ENCODE measurements at regions not wholly inside any gene's neighbourhood (a gene's known extent, or its start where the extent isn't known, plus 50 kb on each side); places are given as distances from the start of the nearest gene placed in this dataset.

DNA sequence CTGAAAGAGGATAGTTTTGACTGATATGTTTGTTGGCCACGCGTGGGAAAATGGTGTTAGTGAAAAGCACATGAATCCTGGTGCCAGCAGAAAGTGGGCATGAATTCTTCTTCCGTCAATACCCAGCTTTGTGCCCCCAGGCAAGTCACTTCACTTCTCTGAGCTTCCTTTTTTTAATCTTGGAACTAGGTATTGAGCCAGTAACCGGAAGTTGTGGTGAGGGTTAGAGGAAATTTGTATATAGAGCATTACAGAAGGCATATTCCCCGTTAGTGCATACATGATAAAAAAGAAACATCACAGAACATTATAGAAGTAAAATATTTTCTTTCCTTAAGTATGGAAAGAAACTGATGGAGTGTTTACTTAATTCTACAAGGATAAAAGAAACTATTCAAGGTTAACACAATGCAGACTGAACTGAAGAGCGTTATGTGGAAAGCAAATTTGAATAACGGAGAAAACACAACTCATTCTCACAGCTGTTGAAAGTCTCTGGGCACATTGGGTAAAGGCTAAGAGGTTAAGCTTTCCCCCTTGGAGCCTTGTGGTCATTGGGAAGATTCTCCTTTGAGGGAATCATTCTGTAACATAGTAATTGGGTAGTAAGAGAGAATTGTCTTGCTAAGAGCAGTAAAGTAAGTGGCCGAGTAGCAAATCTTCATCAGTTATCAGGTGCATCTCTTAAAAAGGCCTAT, 223.1 kb downstream of the BCAS1 start:
- in situ Hi-C loops (cut with HindIII; ENCODE audit: low sequenced_read_pairs), result no loop called here
- H3K4me3 ChIP-seq (ENCODE audit: low read depth, low read length), result no peak overlapping the region
- no peak for TF ChIP-seq CTCF (IDR thresholded peaks at IDR 0.05; ENCODE audit: low read depth, low read length, missing control alignments)
- DNase-seq (ENCODE audit: low read depth), result no peak

DNA sequence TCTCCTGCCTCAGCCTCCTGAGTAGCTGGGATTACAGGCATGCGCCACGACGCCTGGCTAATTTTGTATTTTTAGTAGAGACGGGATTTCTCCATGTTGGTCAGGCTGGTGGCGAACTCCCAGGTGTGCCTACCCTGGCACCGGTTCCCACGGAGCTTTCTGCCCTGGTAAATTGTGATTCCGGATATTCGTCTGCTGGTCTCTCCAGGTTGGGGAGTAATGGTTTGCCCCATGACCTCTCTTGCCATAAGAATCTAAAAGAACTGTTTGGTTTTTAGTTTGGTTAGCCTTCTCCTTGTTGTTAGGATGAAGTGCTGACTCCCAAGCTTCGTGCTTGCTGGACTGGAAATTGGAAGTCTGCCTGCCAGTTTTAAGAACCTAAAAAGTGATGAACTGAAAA, 223.8 kb downstream of the BCAS1 start:
- no peak for TF ChIP-seq CTCF (IDR thresholded peaks at IDR 0.05; ENCODE audit: low read depth, low read length, missing control alignments)
- no peak overlapping the region for H3K4me3 ChIP-seq (ENCODE audit: low read depth, low read length)
- no peak for DNase-seq (ENCODE audit: low read depth)
- in situ Hi-C loops (cut with HindIII; ENCODE audit: low sequenced_read_pairs), result no loop called here

GRCh38 chr20:53845980-53846379, 224.4 kb downstream of the BCAS1 start:
- no peak for TF ChIP-seq CTCF (IDR thresholded peaks at IDR 0.05; ENCODE audit: low read depth, low read length, missing control alignments)

DNA sequence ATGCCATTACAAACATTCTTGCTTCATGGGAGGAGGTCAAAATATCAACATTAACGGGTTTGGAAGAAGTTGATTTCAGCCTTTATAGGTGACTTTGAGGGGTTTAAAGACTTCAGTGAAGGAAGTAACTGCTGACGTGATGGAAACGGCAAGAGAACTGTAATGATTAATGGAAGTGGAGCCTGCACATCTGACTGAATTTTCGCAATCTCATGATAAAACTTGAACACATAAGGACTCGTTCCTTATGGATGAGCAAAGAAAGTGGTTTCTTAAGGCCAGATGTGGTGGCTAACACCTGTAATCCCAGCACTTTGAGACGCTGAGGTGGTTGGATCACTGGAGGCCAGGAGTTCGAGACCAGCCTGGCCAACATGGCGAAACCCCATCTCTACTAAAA, 226.1 kb downstream of the BCAS1 start:
- TF ChIP-seq CTCF (IDR thresholded peaks at IDR 0.05; ENCODE audit: low read depth, low read length, missing control alignments), result no peak
- no peak overlapping the region for H3K4me3 ChIP-seq (ENCODE audit: low read depth, low read length)
- in situ Hi-C loops (cut with HindIII; ENCODE audit: low sequenced_read_pairs), result no loop called here
- no peak for DNase-seq (ENCODE audit: low read depth)

More at GRCh38 chr20:53845980-53846379, 224.4 kb downstream of the BCAS1 start:
- in situ Hi-C loops (cut with HindIII; ENCODE audit: low sequenced_read_pairs), result no loop called here
- H3K4me3 ChIP-seq (ENCODE audit: low read depth, low read length), result no peak overlapping the region
- DNase-seq (ENCODE audit: low read depth), result no peak

DNA sequence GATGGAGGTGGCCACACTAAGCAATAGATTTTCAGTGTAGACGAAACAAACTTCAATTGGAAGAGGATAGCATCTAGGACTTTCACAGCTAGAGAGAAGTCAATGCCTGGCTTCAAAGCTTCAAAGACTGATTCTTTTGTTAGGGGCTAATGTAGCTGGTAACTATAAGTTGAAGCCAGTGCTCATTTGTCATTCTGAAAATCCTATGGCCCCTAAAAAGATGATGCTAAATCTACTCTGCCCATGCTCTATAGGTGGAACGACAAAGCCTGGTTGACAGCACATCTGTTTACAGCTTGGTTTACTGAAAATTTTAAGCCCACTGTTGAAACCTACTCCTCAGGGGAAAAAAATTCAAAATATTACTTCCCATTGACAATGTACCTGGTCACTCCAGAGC, 226.7 kb downstream of the BCAS1 start:
- DNase-seq (ENCODE audit: low read depth), result no peak
- no peak for TF ChIP-seq CTCF (IDR thresholded peaks at IDR 0.05; ENCODE audit: low read depth, low read length, missing control alignments)
- in situ Hi-C loops (cut with HindIII; ENCODE audit: low sequenced_read_pairs), result no loop called here
- H3K4me3 ChIP-seq (ENCODE audit: low read depth, low read length), result no peak overlapping the region

- no peak for TF ChIP-seq CTCF (IDR thresholded peaks at IDR 0.05; ENCODE audit: low read depth, low read length, missing control alignments)
- H3K4me3 ChIP-seq (ENCODE audit: low read depth, low read length), result no peak overlapping the region
- no peak for DNase-seq (ENCODE audit: low read depth)
- in situ Hi-C loops (cut with HindIII; ENCODE audit: low sequenced_read_pairs), result no loop called here
These were observed 227.9 kb downstream of the BCAS1 start for GRCh38 chr20:53842301-53843099.

All from astrocyte of the cerebellum (primary cell).